PC-9 (cell line): ENCODE measurements at regions not wholly inside any gene's neighbourhood (a gene's known extent, or its start where the extent isn't known, plus 50 kb on each side); places are given as distances from the start of the nearest gene placed in this dataset.

ENCODE experiments used
- BruUV-seq: library from RNA; stranded (reverse); fragments of 400-500 nt; replicated peaks from 2 replicates; lab custom pipeline; 2021; lab: Mats Ljungman, UMichigan
- CTCF ChIA-PET: fragments of 300-600 bp; sonication (Branson Sonifier 250); formaldehyde crosslinking; loops from one replicate; lab custom pipeline; 2022; ENCODE audit warnings: antibody characterized with exemption; lab: Charles Lee
- POLR2A ChIA-PET: fragments of 300-600 bp; sonication (Branson Sonifier 250); formaldehyde crosslinking; loops from one replicate; lab custom pipeline; 2022; ENCODE audit warnings: antibody characterized with exemption; ENCODE audit not compliant: unreplicated experiment; lab: Charles Lee
- DNase-seq, 2 experiments: peaks; one replicate each; pipeline versions ENCODE4 v3.0.0 to v3.0.0-alpha.2; 2015 to 2022; ENCODE audit warnings: mixed read lengths in 1 of 2
- H2AFZ ChIP-seq: fragments of 200-600 bp; sonication (generic); 2 replicates; pipeline ENCODE4 v1.8.1; 2017; ENCODE audit warnings: antibody characterized with exemption
- H3F3A ChIP-seq: fragments of 200-600 bp; sonication (generic); 2 replicates; pipeline ENCODE4 v1.8.1; 2017; ENCODE audit warnings: antibody characterized with exemption, mild to moderate bottlenecking, low read depth; ENCODE audit not compliant: insufficient read depth
- H3K27ac ChIP-seq: fragments of 200-600 bp; sonication (generic); 2 replicates; pipeline ENCODE4 v1.6.1; 2016; ENCODE audit warnings: mixed run types
- H3K27me3 ChIP-seq: fragments of 200-600 bp; sonication (generic); 2 replicates; pipeline ENCODE4 v1.6.1; 2016; ENCODE audit warnings: low read depth, mixed run types; ENCODE audit not compliant: insufficient read depth
- H3K36me3 ChIP-seq: fragments of 200-600 bp; sonication (generic); 2 replicates; pipeline ENCODE4 v1.6.1; 2016; ENCODE audit warnings: low read depth, mixed run types
- H3K4me1 ChIP-seq: fragments of 200-600 bp; sonication (generic); replicated peaks from 2 replicates; pipeline ENCODE4 v1.6.1; 2016; ENCODE audit warnings: mixed run types; ENCODE audit not compliant: insufficient read depth
- H3K4me2 ChIP-seq: fragments of 200-600 bp; sonication (generic); 2 replicates; pipeline ENCODE4 v1.6.1; 2017; ENCODE audit warnings: mixed run types
- H3K4me3 ChIP-seq: fragments of 200-600 bp; sonication (generic); 2 replicates; pipeline ENCODE4 v1.6.1; 2016; ENCODE audit warnings: mixed run types
- H3K79me2 ChIP-seq: fragments of 200-600 bp; sonication (generic); 2 replicates; pipeline ENCODE4 v1.6.1; 2017; ENCODE audit warnings: low read depth, mixed run types
- H3K9me2 ChIP-seq: fragments of 200-600 bp; sonication (generic); 2 replicates; pipeline ENCODE4 v1.8.1; 2017; ENCODE audit warnings: mild to moderate bottlenecking; ENCODE audit not compliant: insufficient read depth
- H3K9me3 ChIP-seq: fragments of 200-600 bp; sonication (generic); 2 replicates; pipeline ENCODE4 v1.8.1; 2016; ENCODE audit warnings: low read depth; ENCODE audit not compliant: insufficient read depth
- H4K20me1 ChIP-seq: fragments of 200-600 bp; sonication (generic); 2 replicates; pipeline ENCODE4 v1.8.1; 2017; ENCODE audit not compliant: insufficient read depth
- CTCF ChIP-seq: fragments of 200-600 bp; sonication (generic); conservative IDR thresholded peaks from 2 replicates; pipeline ENCODE4 v1.6.1; 2017; ENCODE audit warnings: mixed run types, antibody characterized with exemption, mild to moderate bottlenecking, moderate library complexity
- EZH2 ChIP-seq: fragments of 200-600 bp; sonication (generic); IDR thresholded peaks from 2 replicates; pipeline ENCODE4 v1.8.0; 2017; ENCODE audit warnings: antibody characterized with exemption, low read depth
- intact Hi-C: fragments of 100-400 bp; cut with micrococcal nuclease; formaldehyde crosslinking; loops from one replicate; pipeline ENCODE4 v1.10.0; 2022; ENCODE audit not compliant: unreplicated experiment

GRCh38 chr1:88216441-88216840 is 467.6 kb upstream of the PKN2 start:
- CTCF ChIA-PET, result no interaction called here
- intact Hi-C loops, result no loop called here

GRCh38 chr1:88217386-88217785 is 466.7 kb upstream of the PKN2 start:
- BruUV-seq, result no TSS peak
- Histone ChIP-seq H3K27ac (no peak overlapping the region), H3K4me1 (no peaks in the 10 kb centered on the region), H2AFZ (no peak overlapping the region), H3K4me2 (no peak overlapping the region), H3K27me3 (no peaks in the 10 kb centered on the region), H3K9me3 (no peaks in the 10 kb centered on the region), H3K79me2 (no peaks in the 10 kb centered on the region), H3F3A (no peaks in the 10 kb centered on the region), H3K36me3 (no peaks in the 10 kb centered on the region), H3K4me3 (no peak overlapping the region), H3K9me2 (no peaks in the 10 kb centered on the region), H4K20me1 (no peaks in the 10 kb centered on the region)
- intact Hi-C loops, result no loop called here
- ChIA-PET POLR2A (no interaction called here), CTCF (no interaction called here)
- TF ChIP-seq CTCF, result no peak
- no peak for TF ChIP-seq EZH2
- no peak for DNase-seq

More at GRCh38 chr1:88216441-88216840, 467.6 kb upstream of the PKN2 start:
- H3K36me3 ChIP-seq, result no peaks in the 10 kb centered on the region
- no peak overlapping the region for H3K4me2 ChIP-seq
- no peak for TF ChIP-seq EZH2
- TF ChIP-seq CTCF, result no peak
- no TSS peak for BruUV-seq
- no peak overlapping the region for H3K4me3 ChIP-seq
- DNase-seq, result no peak
- H4K20me1 ChIP-seq, result no peaks in the 10 kb centered on the region
- POLR2A ChIA-PET, result no interaction called here
- H3K4me1 ChIP-seq, result no peaks in the 10 kb centered on the region
- H3F3A ChIP-seq, result no peaks in the 10 kb centered on the region
- H3K27ac ChIP-seq, result no peak overlapping the region
- no peak overlapping the region for H2AFZ ChIP-seq
- no peaks in the 10 kb centered on the region for H3K9me2 ChIP-seq
- no peaks in the 10 kb centered on the region for H3K9me3 ChIP-seq
- H3K79me2 ChIP-seq, result no peaks in the 10 kb centered on the region
- H3K27me3 ChIP-seq, result no peaks in the 10 kb centered on the region

GRCh38 chr1:88219521-88219920 is 464.6 kb upstream of the PKN2 start:
- H2AFZ ChIP-seq, result no peak overlapping the region
- H3K36me3 ChIP-seq, result no peaks in the 10 kb centered on the region
- no peaks in the 10 kb centered on the region for H3K4me1 ChIP-seq
- no peak for TF ChIP-seq EZH2
- no peak for TF ChIP-seq CTCF
- no peaks in the 10 kb centered on the region for H4K20me1 ChIP-seq
- CTCF ChIA-PET, result no interaction called here
- H3K9me3 ChIP-seq, result no peaks in the 10 kb centered on the region
- H3K4me2 ChIP-seq, result no peak overlapping the region
- H3K27me3 ChIP-seq, result no peaks in the 10 kb centered on the region
- H3K79me2 ChIP-seq, result no peaks in the 10 kb centered on the region
- H3F3A ChIP-seq, result no peaks in the 10 kb centered on the region
- H3K27ac ChIP-seq, result no peak overlapping the region
- BruUV-seq, result no TSS peak
- no peaks in the 10 kb centered on the region for H3K9me2 ChIP-seq
- intact Hi-C loops, result no loop called here
- DNase-seq, result no peak
- H3K4me3 ChIP-seq, result no peak overlapping the region
- POLR2A ChIA-PET, result no interaction called here
